ENCODE measurements at regions not wholly inside any gene's neighbourhood (a gene's known extent, or its start where the extent isn't known, plus 50 kb on each side); places are given as distances from the start of the nearest gene placed in this dataset.

GRCh38 chr12:60042835-60043234, 447.0 kb downstream of the SLC16A7 start:
- DNase-seq (ENCODE audit: low read depth in 2 of 2): no peak

GRCh38 chr12:60043236-60043635, 447.4 kb downstream of the SLC16A7 start:
- DNase-seq (ENCODE audit: low read depth in 2 of 2): no peak

- DNase-seq (ENCODE audit: low read depth in 2 of 2): no peak
Measured at GRCh38 chr12:60052483-60052882, 456.7 kb downstream of the SLC16A7 start.

GRCh38 chr12:60059180-60059579, 463.4 kb downstream of the SLC16A7 start:
- DNase-seq (ENCODE audit: low read depth in 2 of 2): no peak

- DNase-seq (ENCODE audit: low read depth in 2 of 2): no peak
Measured at GRCh38 chr12:60066655-60067054, 470.8 kb downstream of the SLC16A7 start.

GRCh38 chr12:60070552-60070951, 474.7 kb downstream of the SLC16A7 start:
- DNase-seq (ENCODE audit: low read depth in 2 of 2): no peak

GRCh38 chr12:60071759-60072191, 475.9 kb downstream of the SLC16A7 start:
- DNase-seq (ENCODE audit: low read depth in 2 of 2): no peak

GRCh38 chr12:60072911-60073310, 477.1 kb downstream of the SLC16A7 start:
- DNase-seq (ENCODE audit: low read depth in 2 of 2): no peak

GRCh38 chr12:60075091-60075490, 479.3 kb downstream of the SLC16A7 start:
- no peak for DNase-seq (ENCODE audit: low read depth in 2 of 2)

- DNase-seq (ENCODE audit: low read depth in 2 of 2): no peak
Measured at GRCh38 chr12:60078026-60078425, 482.2 kb downstream of the SLC16A7 start.

GRCh38 chr12:60093428-60093827, 497.6 kb downstream of the SLC16A7 start:
- no peak for DNase-seq (ENCODE audit: low read depth in 2 of 2)

- no peak for DNase-seq (ENCODE audit: low read depth in 2 of 2)
Measured at GRCh38 chr12:60094436-60094835, 498.6 kb downstream of the SLC16A7 start.

GRCh38 chr12:60096727-60097126, 500.9 kb downstream of the SLC16A7 start:
- DNase-seq (ENCODE audit: low read depth in 2 of 2): no peak

GRCh38 chr12:60100160-60100559, 504.3 kb downstream of the SLC16A7 start:
- DNase-seq (ENCODE audit: low read depth in 2 of 2): no peak

- DNase-seq (ENCODE audit: low read depth in 2 of 2): no peak
Measured at GRCh38 chr12:60100852-60101251, 505.0 kb downstream of the SLC16A7 start.

- no peak for DNase-seq (ENCODE audit: low read depth in 2 of 2)
Measured at GRCh38 chr12:60101715-60102114, 505.9 kb downstream of the SLC16A7 start.

GRCh38 chr12:60106214-60106613, 510.4 kb downstream of the SLC16A7 start:
- no peak for DNase-seq (ENCODE audit: low read depth in 2 of 2)

GRCh38 chr12:60107992-60108391, 512.2 kb downstream of the SLC16A7 start:
- no peak for DNase-seq (ENCODE audit: low read depth in 2 of 2)

- DNase-seq (ENCODE audit: low read depth in 2 of 2): no peak
Measured at GRCh38 chr12:60112063-60112462, 516.2 kb downstream of the SLC16A7 start.

GRCh38 chr12:60112763-60113162, 516.9 kb downstream of the SLC16A7 start:
- DNase-seq (ENCODE audit: low read depth in 2 of 2): no peak

GRCh38 chr12:60114169-60114568, 518.3 kb downstream of the SLC16A7 start:
- no peak for DNase-seq (ENCODE audit: low read depth in 2 of 2)

- no peak for DNase-seq (ENCODE audit: low read depth in 2 of 2)
Measured at GRCh38 chr12:60119327-60119726, 523.5 kb downstream of the SLC16A7 start.

GRCh38 chr12:60120199-60120598, 524.4 kb downstream of the SLC16A7 start:
- no peak for DNase-seq (ENCODE audit: low read depth in 2 of 2)

- DNase-seq (ENCODE audit: low read depth in 2 of 2): no peak
Measured at GRCh38 chr12:60123557-60123956, 527.7 kb downstream of the SLC16A7 start.

- DNase-seq (ENCODE audit: low read depth in 2 of 2): no peak
Measured at GRCh38 chr12:60137513-60137912, 541.7 kb downstream of the SLC16A7 start.

Measured in stimulated activated CD8-positive, alpha-beta memory T cell treated with anti-CD3 and anti-CD28 coated beads, Interleukin-15, amount 100 ng/mL, for 48 hours (primary cell).